H1 (cell line): ENCODE measurements at regions not wholly inside any gene's neighbourhood (a gene's known extent, or its start where the extent isn't known, plus 50 kb on each side); places are given as distances from the start of the nearest gene placed in this dataset.

ENCODE experiments used
- JUN ChIP-seq: IDR thresholded peaks from 2 replicates; pipeline ENCODE4 v1.6.1; 2011; ENCODE audit warnings: low read depth, mild to moderate bottlenecking, improper control_type of control experiment, low read length
- PHF8 ChIP-seq: fragments of 200-600 bp; sonication (generic); conservative IDR thresholded peaks from 2 replicates; pipeline ENCODE4 v1.7.1; 2012; ENCODE audit warnings: low read depth, mild to moderate bottlenecking, inconsistent platforms, low read length, moderate library complexity
- TAF1 ChIP-seq: IDR thresholded peaks from 2 replicates; pipeline ENCODE4 v1.6.1; 2011; ENCODE audit warnings: mild to moderate bottlenecking, low read depth, low read length

- TF ChIP-seq PHF8: no peak
- TF ChIP-seq TAF1: no peak
- no peak for TF ChIP-seq JUN
- TF ChIP-seq, all 59 proteins: peak for 0
Observed at GRCh38 chr7:9761224-9761623, 1212.4 kb upstream of the PHF14 start (continued).
